CD4-positive, alpha-beta memory T cell (primary cell): ENCODE measurements at regions not wholly inside any gene's neighbourhood (a gene's known extent, or its start where the extent isn't known, plus 50 kb on each side); places are given as distances from the start of the nearest gene placed in this dataset.

Experiments
- CTCF ChIA-PET: fragments of 350-600 bp; sonication (Branson Sonifier 250); formaldehyde crosslinking; loops from one replicate; lab custom pipeline; 2021; ENCODE audit warnings: inconsistent platforms; ENCODE audit not compliant: partially characterized antibody; lab: Charles Lee
- POLR2A ChIA-PET: fragments of 350-600 bp; sonication (Branson Sonifier 250); formaldehyde crosslinking; loops from one replicate; lab custom pipeline; 2021; ENCODE audit not compliant: partially characterized antibody; lab: Charles Lee
- DNase-seq, 5 donors: peaks; one replicate each; pipeline versions ENCODE4 v3.0.0 to v3.0.0-alpha.2; 2020 to 2022; ENCODE audit warnings: mixed read lengths in 1 of 5
- H3K27ac ChIP-seq: one replicate; pipeline ENCODE4 v1.7.0; 2013; ENCODE audit warnings: low read depth, low read length
- H3K27me3 ChIP-seq: 2 replicates; pipeline ENCODE4 v1.7.0; 2013; ENCODE audit warnings: mild to moderate bottlenecking, low read length, moderate library complexity; ENCODE audit not compliant: insufficient read depth
- H3K36me3 ChIP-seq: 2 replicates; pipeline ENCODE4 v1.7.0; 2013; ENCODE audit warnings: mild to moderate bottlenecking, low read length, moderate library complexity; ENCODE audit not compliant: insufficient read depth
- H3K4me1 ChIP-seq: 2 replicates; pipeline ENCODE4 v1.7.0; 2013; ENCODE audit warnings: mild to moderate bottlenecking, low read length, moderate library complexity; ENCODE audit not compliant: insufficient read depth
- H3K4me3 ChIP-seq, 2 donors: one replicate each; pipeline ENCODE4 v1.7.0; 2013; ENCODE audit warnings: low read length in 2 of 2, mild to moderate bottlenecking in 1 of 2
- H3K9me3 ChIP-seq, 2 donors: one replicate each; pipeline ENCODE4 v1.7.0; 2013; ENCODE audit warnings: low read length in 2 of 2, control low read depth in 1 of 2; ENCODE audit not compliant: control insufficient read depth in 1 of 2
- H3K27ac Mint-ChIP-seq, 7 donors: one replicate each; pipeline ENCODE4 v1.8.0; 2020 to 2021; ENCODE audit warnings: mixed read lengths in 7 of 7, mild to moderate bottlenecking in 6 of 7, inconsistent platforms in 3 of 7, moderate library complexity in 3 of 7
- H3K27me3 Mint-ChIP-seq, 2 donors: one replicate each; pipeline ENCODE4 v1.8.0; 2020 to 2021; ENCODE audit warnings: mixed read lengths in 2 of 2
- H3K36me3 Mint-ChIP-seq, 2 donors: one replicate each; pipeline ENCODE4 v1.8.0; 2020 to 2021; ENCODE audit warnings: mixed read lengths in 2 of 2, inconsistent platforms in 1 of 2, mild to moderate bottlenecking in 1 of 2
- H3K4me1 Mint-ChIP-seq, 4 donors: one replicate each; pipeline ENCODE4 v1.8.0; 2020 to 2021; ENCODE audit warnings: mixed read lengths in 4 of 4, mild to moderate bottlenecking in 1 of 4
- H3K4me3 Mint-ChIP-seq, 8 donors: one replicate each; pipeline ENCODE4 v1.8.0; 2020 to 2021; ENCODE audit warnings: mixed read lengths in 8 of 8, mild to moderate bottlenecking in 7 of 8, moderate library complexity in 6 of 8, inconsistent platforms in 3 of 8
- H3K9me3 Mint-ChIP-seq, 8 donors: one replicate each; pipeline ENCODE4 v1.8.0; 2020 to 2021; ENCODE audit warnings: mixed read lengths in 8 of 8, mild to moderate bottlenecking in 5 of 8, inconsistent platforms in 3 of 8, moderate library complexity in 1 of 8
- intact Hi-C: fragments of 100-400 bp; cut with micrococcal nuclease; formaldehyde crosslinking; loops from one replicate; pipeline ENCODE4 v1.15.1; 2023

DNA sequence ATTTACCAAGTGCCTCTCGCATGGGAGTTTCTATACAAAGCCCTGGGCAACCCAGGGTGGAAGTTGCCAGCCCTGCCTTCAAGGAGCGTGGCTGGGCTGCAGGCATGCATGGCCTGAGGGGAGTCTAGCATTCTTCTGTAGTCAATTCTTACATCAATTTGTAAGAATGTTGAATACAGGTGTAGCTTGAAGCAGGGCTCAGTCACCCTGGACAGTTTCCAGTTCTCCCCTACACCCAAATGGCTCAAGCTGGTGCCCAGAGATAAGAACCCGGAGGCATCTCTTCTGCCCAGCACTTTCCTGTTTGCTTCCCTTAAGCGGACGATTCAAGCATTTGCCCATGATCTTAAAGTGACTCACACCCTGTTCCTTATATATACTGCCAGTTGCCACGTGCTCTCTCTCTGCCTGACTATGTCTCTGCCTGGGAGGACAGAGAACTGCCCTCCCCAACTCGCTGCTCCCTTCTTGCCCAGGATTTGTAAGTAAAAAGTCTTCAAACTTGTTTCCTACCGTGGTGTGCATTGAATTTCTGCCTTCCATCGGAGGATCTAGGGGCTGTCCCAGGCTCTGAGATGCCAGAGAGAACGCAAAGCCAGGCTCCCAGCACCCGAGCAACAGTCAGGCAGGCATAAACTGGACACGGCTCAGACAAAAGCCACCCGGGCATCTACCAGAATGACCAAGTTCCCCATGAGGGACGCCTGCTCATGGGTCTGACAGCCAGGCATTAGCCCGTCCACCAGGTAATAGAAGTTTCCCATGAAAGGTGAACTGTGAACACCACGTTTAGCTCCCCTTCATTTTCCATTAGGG lies 50.9 kb upstream of the AJAP1 start:
- no peak overlapping the region for H3K4me3 ChIP-seq
- CTCF ChIA-PET, result no interaction called here

More for the DNA sequence above, 50.9 kb upstream of the AJAP1 start:
- Mint-ChIP-seq H3K27ac (peak overlapping the region in 1 of 7 donors; percentile 12), H3K9me3 (peaks cover 0 to 8% (median 1%) of the 10 kb centered on the region in 8 donors), H3K27me3 (peaks cover 20 to 21% of the 10 kb centered on the region in 2 donors), H3K4me1 (peaks cover 0 to 2% (median under 1%) of the 10 kb centered on the region in 4 donors), H3K36me3 (no peaks in the 10 kb centered on the region), H3K4me3 (no peak overlapping the region)
- intact Hi-C loops, result no loop called here
- no peaks in the 10 kb centered on the region for H3K4me1 ChIP-seq
- POLR2A ChIA-PET, result no interaction called here
- DNase-seq, result no peak
- no peaks in the 10 kb centered on the region for H3K36me3 ChIP-seq
- no peaks in the 10 kb centered on the region for H3K27me3 ChIP-seq
- H3K9me3 ChIP-seq, result no peaks in the 10 kb centered on the region
- no peak overlapping the region for H3K27ac ChIP-seq
